ENCODE measurements at regions not wholly inside any gene's neighbourhood (a gene's known extent, or its start where the extent isn't known, plus 50 kb on each side); places are given as distances from the start of the nearest gene placed in this dataset.

- DNase-seq (ENCODE audit: low read depth), result no peak
- TF ChIP-seq CTCF (conservative IDR thresholded peaks at IDR 0.05; ENCODE audit: low read depth, low read length), result no peak
- H3K4me3 ChIP-seq (ENCODE audit: low read length), result no peak overlapping the region
Measured at GRCh38 chr4:85154591-85154990, 188.1 kb upstream of the WDFY3 start.

GRCh38 chr4:85165808-85166207, 199.3 kb upstream of the WDFY3 start:
- TF ChIP-seq CTCF (conservative IDR thresholded peaks at IDR 0.05; ENCODE audit: low read depth, low read length), result no peak

GRCh38 chr4:85166318-85166717, 199.8 kb upstream of the WDFY3 start:
- no peak for DNase-seq (ENCODE audit: low read depth)
- TF ChIP-seq CTCF (conservative IDR thresholded peaks at IDR 0.05; ENCODE audit: low read depth, low read length), result no peak
- H3K4me3 ChIP-seq (ENCODE audit: low read length), result no peak overlapping the region

More at GRCh38 chr4:85165808-85166207, 199.3 kb upstream of the WDFY3 start:
- no peak for DNase-seq (ENCODE audit: low read depth)
- no peak overlapping the region for H3K4me3 ChIP-seq (ENCODE audit: low read length)

GRCh38 chr4:85168234-85168834, 201.8 kb upstream of the WDFY3 start:
- no peak for DNase-seq (ENCODE audit: low read depth)
- no peak overlapping the region for H3K4me3 ChIP-seq (ENCODE audit: low read length)
- no peak for TF ChIP-seq CTCF (conservative IDR thresholded peaks at IDR 0.05; ENCODE audit: low read depth, low read length)

- TF ChIP-seq CTCF (conservative IDR thresholded peaks at IDR 0.05; ENCODE audit: low read depth, low read length), result no peak
- H3K4me3 ChIP-seq (ENCODE audit: low read length), result no peak overlapping the region
- no peak for DNase-seq (ENCODE audit: low read depth)
Measured at GRCh38 chr4:85170241-85170640, 203.8 kb upstream of the WDFY3 start.

- no peak overlapping the region for H3K4me3 ChIP-seq (ENCODE audit: low read length)
- no peak for DNase-seq (ENCODE audit: low read depth)
- TF ChIP-seq CTCF (conservative IDR thresholded peaks at IDR 0.05; ENCODE audit: low read depth, low read length), result no peak
Measured at GRCh38 chr4:85175190-85175589, 208.7 kb upstream of the WDFY3 start.

GRCh38 chr4:85177092-85177491, 210.6 kb upstream of the WDFY3 start:
- H3K4me3 ChIP-seq (ENCODE audit: low read length), result no peak overlapping the region
- TF ChIP-seq CTCF (conservative IDR thresholded peaks at IDR 0.05; ENCODE audit: low read depth, low read length), result no peak
- DNase-seq (ENCODE audit: low read depth), result no peak

Measured in retinal pigment epithelial cell (primary cell).